OCI-LY1 (cell line): ENCODE measurements at regions not wholly inside any gene's neighbourhood (a gene's known extent, or its start where the extent isn't known, plus 50 kb on each side); places are given as distances from the start of the nearest gene placed in this dataset.

Experiments used
- H2AFZ ChIP-seq: fragments of 200-600 bp; sonication (generic), shearing (Covaris generic); 2 replicates; pipeline ENCODE4 v1.6.0; 2014; ENCODE audit warnings: antibody characterized with exemption, mild to moderate bottlenecking, low read length
- H3F3A ChIP-seq: fragments of 200-600 bp; sonication (generic), shearing (Covaris generic); 2 replicates; pipeline ENCODE4 v1.6.0; 2014; ENCODE audit warnings: mild to moderate bottlenecking, antibody characterized with exemption, low read length, moderate library complexity; ENCODE audit not compliant: insufficient read depth
- H3K27ac ChIP-seq: fragments of 200-600 bp; sonication (generic); 2 replicates; pipeline ENCODE4 v1.5.1; 2014; ENCODE audit warnings: low read length, mixed run types, mild to moderate bottlenecking, low read depth; ENCODE audit not compliant: poor library complexity, severe bottlenecking
- H3K27me3 ChIP-seq: fragments of 200-600 bp; sonication (generic); 2 replicates; pipeline ENCODE4 v1.6.0; 2014; ENCODE audit warnings: antibody characterized with exemption, mild to moderate bottlenecking, low read length, moderate library complexity; ENCODE audit not compliant: insufficient read depth
- H3K36me3 ChIP-seq: fragments of 200-600 bp; sonication (generic); 2 replicates; pipeline ENCODE4 v1.6.1; 2014; ENCODE audit warnings: mild to moderate bottlenecking, antibody characterized with exemption, low read length, moderate library complexity, mixed read lengths; ENCODE audit not compliant: insufficient read depth
- H3K4me1 ChIP-seq: fragments of 200-600 bp; sonication (generic); 2 replicates; pipeline ENCODE4 v1.5.1; 2014; ENCODE audit warnings: mild to moderate bottlenecking, low read length, moderate library complexity; ENCODE audit not compliant: insufficient read depth, severe bottlenecking
- H3K4me2 ChIP-seq: fragments of 200-600 bp; sonication (generic), shearing (Covaris generic); 2 replicates; pipeline ENCODE4 v1.6.1; 2014; ENCODE audit warnings: low read length
- H3K4me3 ChIP-seq: fragments of 200-600 bp; sonication (generic); 2 replicates; pipeline ENCODE4 v1.5.1; 2014; ENCODE audit warnings: low read length, low read depth, mild to moderate bottlenecking, mixed read lengths; ENCODE audit not compliant: poor library complexity, severe bottlenecking
- H3K79me2 ChIP-seq: fragments of 200-600 bp; shearing (Covaris generic); 2 replicates; pipeline ENCODE4 v1.6.1; 2016; ENCODE audit warnings: mixed run types, low read length, mixed read lengths; ENCODE audit not compliant: insufficient read depth
- H3K9ac ChIP-seq: fragments of 200-600 bp; sonication (generic), shearing (Covaris generic); 2 replicates; pipeline ENCODE4 v1.6.1; 2014; ENCODE audit warnings: mild to moderate bottlenecking, low read length, mixed read lengths
- H3K9me2 ChIP-seq: fragments of 200-600 bp; sonication (generic), shearing (Covaris generic); 2 replicates; pipeline ENCODE4 v1.6.1; 2014; ENCODE audit warnings: low read depth, mild to moderate bottlenecking, low read length, mixed read lengths
- H3K9me3 ChIP-seq: fragments of 200-600 bp; shearing (Covaris generic); 2 replicates; pipeline ENCODE4 v1.6.1; 2014; ENCODE audit warnings: low read length, mixed read lengths
- H4K20me1 ChIP-seq: fragments of 200-600 bp; sonication (generic), shearing (Covaris generic); 2 replicates; pipeline ENCODE4 v1.6.0; 2016; ENCODE audit warnings: mild to moderate bottlenecking, low read length; ENCODE audit not compliant: insufficient read depth
- CTCF ChIP-seq: fragments of 200-600 bp; sonication (generic), shearing (Covaris generic); IDR thresholded peaks from 2 replicates; pipeline ENCODE4 v1.5.1; 2017; ENCODE audit warnings: mild to moderate bottlenecking, antibody characterized with exemption, low read length, moderate library complexity, mixed read lengths
- EZH2 ChIP-seq: fragments of 200-600 bp; sonication (generic), shearing (Covaris generic); IDR thresholded peaks from 2 replicates; pipeline ENCODE4 v1.8.0; 2017; ENCODE audit warnings: borderline replicate concordance, mixed run types, mild to moderate bottlenecking, antibody characterized with exemption, low read length, moderate library complexity, mixed read lengths

GRCh38 chr4:151906438-151906837, 145.6 kb upstream of the GATB start:
- H3K4me3 ChIP-seq, result no peak overlapping the region
- no peak overlapping the region for H3K9ac ChIP-seq
- no peak overlapping the region for H3K4me2 ChIP-seq
- no peak overlapping the region for H2AFZ ChIP-seq
- no peak for TF ChIP-seq EZH2
- no peak for TF ChIP-seq CTCF
- H3K27ac ChIP-seq, result no peak overlapping the region
- no peaks in the 10 kb centered on the region for H3K79me2 ChIP-seq
- no peaks in the 10 kb centered on the region for H3K36me3 ChIP-seq
- no peaks in the 10 kb centered on the region for H3K9me3 ChIP-seq
- no peaks in the 10 kb centered on the region for H4K20me1 ChIP-seq
- H3K4me1 ChIP-seq, result no peaks in the 10 kb centered on the region
- no peaks in the 10 kb centered on the region for H3K9me2 ChIP-seq
- H3F3A ChIP-seq, result no peaks in the 10 kb centered on the region
- no peaks in the 10 kb centered on the region; the same call in 1 of the 2 replicates for H3K27me3 ChIP-seq

GRCh38 chr4:151905197-151905596, 144.4 kb upstream of the GATB start:
- no peaks in the 10 kb centered on the region for H3F3A ChIP-seq
- no peak overlapping the region for H3K9ac ChIP-seq
- H3K9me3 ChIP-seq, result no peaks in the 10 kb centered on the region
- no peak overlapping the region for H3K27ac ChIP-seq
- TF ChIP-seq EZH2, result no peak
- TF ChIP-seq CTCF, result no peak
- H3K9me2 ChIP-seq, result no peaks in the 10 kb centered on the region
- no peaks in the 10 kb centered on the region for H3K27me3 ChIP-seq
- no peaks in the 10 kb centered on the region for H3K36me3 ChIP-seq
- no peak overlapping the region for H2AFZ ChIP-seq
- no peak overlapping the region for H3K4me3 ChIP-seq
- no peak overlapping the region for H3K4me2 ChIP-seq
- no peaks in the 10 kb centered on the region for H4K20me1 ChIP-seq
- H3K79me2 ChIP-seq, result no peaks in the 10 kb centered on the region
- H3K4me1 ChIP-seq, result no peaks in the 10 kb centered on the region

GRCh38 chr4:151901631-151902030, 140.8 kb upstream of the GATB start:
- Histone ChIP-seq H3K79me2 (no peaks in the 10 kb centered on the region), H2AFZ (no peak overlapping the region), H3K4me1 (no peaks in the 10 kb centered on the region), H3K27ac (no peak overlapping the region), H3K27me3 (no peaks in the 10 kb centered on the region), H3K36me3 (no peaks in the 10 kb centered on the region), H3K9me2 (no peaks in the 10 kb centered on the region), H3K9me3 (no peaks in the 10 kb centered on the region), H4K20me1 (no peaks in the 10 kb centered on the region), H3F3A (no peaks in the 10 kb centered on the region), H3K4me3 (no peak overlapping the region), H3K4me2 (no peak overlapping the region), H3K9ac (no peak overlapping the region)
- no peak for TF ChIP-seq EZH2

- Histone ChIP-seq H3K9me2 (no peaks in the 10 kb centered on the region), H3K79me2 (no peaks in the 10 kb centered on the region), H3K9me3 (no peaks in the 10 kb centered on the region), H3K4me3 (no peak overlapping the region), H3K27me3 (no peaks in the 10 kb centered on the region), H3K9ac (no peak overlapping the region), H2AFZ (no peak overlapping the region), H3K4me2 (no peak overlapping the region), H4K20me1 (no peaks in the 10 kb centered on the region), H3K36me3 (no peaks in the 10 kb centered on the region), H3K4me1 (no peaks in the 10 kb centered on the region), H3K27ac (no peak overlapping the region), H3F3A (no peaks in the 10 kb centered on the region)
- TF ChIP-seq CTCF, result no peak
- TF ChIP-seq EZH2, result no peak
Observed at GRCh38 chr4:151896880-151897279, 136.1 kb upstream of the GATB start.
